ENCODE measurements at regions not wholly inside any gene's neighbourhood (a gene's known extent, or its start where the extent isn't known, plus 50 kb on each side); places are given as distances from the start of the nearest gene placed in this dataset.

- TF ChIP-seq CTCF (conservative IDR thresholded peaks at IDR 0.05; ENCODE audit: low read depth, low read length), result no peak
- no peak overlapping the region for H3K27ac ChIP-seq
- H3K27me3 ChIP-seq (ENCODE audit: insufficient read depth, low read depth), result no peaks in the 10 kb centered on the region
- H3K4me1 ChIP-seq (ENCODE audit: low read depth, poor library complexity, severe bottlenecking), result no peaks in the 10 kb centered on the region
- H3K4me2 ChIP-seq, result no peak overlapping the region
- no peak overlapping the region for H3K4me3 ChIP-seq (IDR thresholded peaks at IDR 0.05; ENCODE audit: insufficient read depth, low read depth, low read length)
- H2AFZ ChIP-seq (ENCODE audit: low read depth), result no peak overlapping the region
- no peak overlapping the region for H3K9ac ChIP-seq
- H3K36me3 ChIP-seq (ENCODE audit: insufficient read depth), result no peaks in the 10 kb centered on the region
- no peaks in the 10 kb centered on the region for H3K79me2 ChIP-seq (ENCODE audit: insufficient read depth, low read depth)
- H4K20me1 ChIP-seq (ENCODE audit: insufficient read depth), result no peaks in the 10 kb centered on the region
Measured at GRCh38 chr1:68970571-68970970, 473.7 kb upstream of the DEPDC1 start.

- H3K4me2 ChIP-seq, result no peak overlapping the region
- H3K36me3 ChIP-seq (ENCODE audit: insufficient read depth), result no peaks in the 10 kb centered on the region
- no peak overlapping the region for H3K27ac ChIP-seq
- no peak overlapping the region for H2AFZ ChIP-seq (ENCODE audit: low read depth)
- H3K4me1 ChIP-seq (ENCODE audit: low read depth, poor library complexity, severe bottlenecking), result no peaks in the 10 kb centered on the region
- H3K9ac ChIP-seq, result no peak overlapping the region
- no peaks in the 10 kb centered on the region for H4K20me1 ChIP-seq (ENCODE audit: insufficient read depth)
- no peak for TF ChIP-seq CTCF (conservative IDR thresholded peaks at IDR 0.05; ENCODE audit: low read depth, low read length)
- H3K4me3 ChIP-seq (IDR thresholded peaks at IDR 0.05; ENCODE audit: insufficient read depth, low read depth, low read length), result no peak overlapping the region
- H3K27me3 ChIP-seq (ENCODE audit: insufficient read depth, low read depth), result no peaks in the 10 kb centered on the region
- no peaks in the 10 kb centered on the region for H3K79me2 ChIP-seq (ENCODE audit: insufficient read depth, low read depth)
Measured at GRCh38 chr1:68973459-68974244, 476.8 kb upstream of the DEPDC1 start.

GRCh38 chr1:68974447-68974846 is 477.6 kb upstream of the DEPDC1 start:
- no peak overlapping the region for H2AFZ ChIP-seq (ENCODE audit: low read depth)
- H3K4me2 ChIP-seq, result no peak overlapping the region
- TF ChIP-seq CTCF (conservative IDR thresholded peaks at IDR 0.05; ENCODE audit: low read depth, low read length), result no peak
- H3K4me3 ChIP-seq (IDR thresholded peaks at IDR 0.05; ENCODE audit: insufficient read depth, low read depth, low read length), result no peak overlapping the region
- H3K9ac ChIP-seq, result no peak overlapping the region
- no peak overlapping the region for H3K27ac ChIP-seq
- H3K79me2 ChIP-seq (ENCODE audit: insufficient read depth, low read depth), result no peaks in the 10 kb centered on the region
- H3K27me3 ChIP-seq (ENCODE audit: insufficient read depth, low read depth), result no peaks in the 10 kb centered on the region
- H3K36me3 ChIP-seq (ENCODE audit: insufficient read depth), result no peaks in the 10 kb centered on the region
- H3K4me1 ChIP-seq (ENCODE audit: low read depth, poor library complexity, severe bottlenecking), result no peaks in the 10 kb centered on the region
- no peaks in the 10 kb centered on the region for H4K20me1 ChIP-seq (ENCODE audit: insufficient read depth)

GRCh38 chr1:68975212-68975933 is 478.5 kb upstream of the DEPDC1 start:
- Histone ChIP-seq H3K4me3 (IDR thresholded peaks at IDR 0.05; ENCODE audit: insufficient read depth, low read depth, low read length) (no peak overlapping the region), H2AFZ (ENCODE audit: low read depth) (no peak overlapping the region), H4K20me1 (ENCODE audit: insufficient read depth) (no peaks in the 10 kb centered on the region), H3K9ac (no peak overlapping the region), H3K4me2 (no peak overlapping the region), H3K4me1 (ENCODE audit: low read depth, poor library complexity, severe bottlenecking) (no peaks in the 10 kb centered on the region), H3K79me2 (ENCODE audit: insufficient read depth, low read depth) (no peaks in the 10 kb centered on the region), H3K27me3 (ENCODE audit: insufficient read depth, low read depth) (no peaks in the 10 kb centered on the region), H3K36me3 (ENCODE audit: insufficient read depth) (no peaks in the 10 kb centered on the region), H3K27ac (no peak overlapping the region)
- no peak for TF ChIP-seq CTCF (conservative IDR thresholded peaks at IDR 0.05; ENCODE audit: low read depth, low read length)
